ENCODE measurements at regions not wholly inside any gene's neighbourhood (a gene's known extent, or its start where the extent isn't known, plus 50 kb on each side); places are given as distances from the start of the nearest gene placed in this dataset.

GRCh38 chr15:79492065-79492464, 59.9 kb downstream of the MINAR1 start:
- no peak overlapping the region for H3K4me3 ChIP-seq (ENCODE audit: control insufficient read depth, low read depth, low read length)
- DNase-seq (ENCODE audit: low read depth) = no peak
- TF ChIP-seq, protein P1, sequence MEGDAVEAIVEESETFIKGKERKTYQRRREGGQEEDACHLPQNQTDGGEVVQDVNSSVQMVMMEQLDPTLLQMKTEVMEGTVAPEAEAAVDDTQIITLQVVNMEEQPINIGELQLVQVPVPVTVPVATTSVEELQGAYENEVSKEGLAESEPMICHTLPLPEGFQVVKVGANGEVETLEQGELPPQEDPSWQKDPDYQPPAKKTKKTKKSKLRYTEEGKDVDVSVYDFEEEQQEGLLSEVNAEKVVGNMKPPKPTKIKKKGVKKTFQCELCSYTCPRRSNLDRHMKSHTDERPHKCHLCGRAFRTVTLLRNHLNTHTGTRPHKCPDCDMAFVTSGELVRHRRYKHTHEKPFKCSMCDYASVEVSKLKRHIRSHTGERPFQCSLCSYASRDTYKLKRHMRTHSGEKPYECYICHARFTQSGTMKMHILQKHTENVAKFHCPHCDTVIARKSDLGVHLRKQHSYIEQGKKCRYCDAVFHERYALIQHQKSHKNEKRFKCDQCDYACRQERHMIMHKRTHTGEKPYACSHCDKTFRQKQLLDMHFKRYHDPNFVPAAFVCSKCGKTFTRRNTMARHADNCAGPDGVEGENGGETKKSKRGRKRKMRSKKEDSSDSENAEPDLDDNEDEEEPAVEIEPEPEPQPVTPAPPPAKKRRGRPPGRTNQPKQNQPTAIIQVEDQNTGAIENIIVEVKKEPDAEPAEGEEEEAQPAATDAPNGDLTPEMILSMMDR (IDR thresholded peaks at IDR 0.05; ENCODE audit: control insufficient read depth, insufficient read depth, low read depth, low read length, missing control alignments) = no peak

- no peak for DNase-seq (ENCODE audit: low read depth)
- TF ChIP-seq, protein P1 (IDR thresholded peaks at IDR 0.05; ENCODE audit: control insufficient read depth, insufficient read depth, low read depth, low read length, missing control alignments) = no peak
- no peak overlapping the region for H3K4me3 ChIP-seq (ENCODE audit: control insufficient read depth, low read depth, low read length)
Measured at GRCh38 chr15:79494384-79494909, 62.3 kb downstream of the MINAR1 start.

- no peak overlapping the region for H3K4me3 ChIP-seq (ENCODE audit: control insufficient read depth, low read depth, low read length)
- TF ChIP-seq, protein P1 (IDR thresholded peaks at IDR 0.05; ENCODE audit: control insufficient read depth, insufficient read depth, low read depth, low read length, missing control alignments) = no peak
- DNase-seq (ENCODE audit: low read depth) = no peak
Measured at GRCh38 chr15:79494963-79495755, 63.0 kb downstream of the MINAR1 start.

DNA sequence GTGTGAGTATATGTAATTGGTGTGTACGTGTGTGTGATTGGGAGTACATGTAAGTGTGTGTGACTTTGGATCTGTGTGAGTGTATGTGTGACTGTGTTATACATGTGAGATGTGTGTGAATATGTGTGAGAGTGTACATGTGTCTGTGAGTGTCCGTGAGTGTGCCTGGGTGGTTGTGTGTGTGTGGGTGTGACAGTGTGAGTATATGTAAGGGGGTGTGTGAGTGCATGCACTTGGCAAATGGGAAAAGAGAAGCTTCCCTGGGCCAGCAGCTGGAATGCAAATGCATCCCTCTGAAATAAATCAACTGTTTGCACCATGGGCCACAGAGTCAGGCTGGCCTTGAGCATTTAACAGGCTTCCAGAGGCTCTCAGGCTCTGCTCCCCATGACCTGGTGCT, 63.6 kb downstream of the MINAR1 start:
- no peak for DNase-seq (ENCODE audit: low read depth)
- no peak overlapping the region for H3K4me3 ChIP-seq (ENCODE audit: control insufficient read depth, low read depth, low read length)
- TF ChIP-seq, protein P1 (IDR thresholded peaks at IDR 0.05; ENCODE audit: control insufficient read depth, insufficient read depth, low read depth, low read length, missing control alignments) = no peak

DNA sequence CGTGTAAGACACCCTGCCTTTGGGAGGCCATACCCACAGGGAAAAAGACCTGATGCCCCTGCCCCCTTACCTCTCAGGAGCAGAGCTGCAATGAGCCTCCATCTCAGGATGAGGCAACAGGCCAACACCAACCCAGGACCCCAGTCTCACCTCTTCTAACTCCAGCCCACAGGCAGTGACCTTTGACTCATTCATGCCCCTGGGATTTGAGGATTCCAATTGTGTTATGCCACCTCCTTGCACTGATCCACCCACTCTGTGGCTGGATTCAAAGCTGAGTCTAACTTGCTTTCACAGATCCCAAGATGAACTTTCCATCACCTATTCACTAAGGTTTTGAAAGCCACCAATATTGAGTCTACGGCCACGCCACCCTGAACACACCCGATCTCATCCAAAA, 64.7 kb downstream of the MINAR1 start:
- TF ChIP-seq, protein P1 (IDR thresholded peaks at IDR 0.05; ENCODE audit: control insufficient read depth, insufficient read depth, low read depth, low read length, missing control alignments) = no peak
- no peak overlapping the region for H3K4me3 ChIP-seq (ENCODE audit: control insufficient read depth, low read depth, low read length)
- no peak for DNase-seq (ENCODE audit: low read depth)

- H3K4me3 ChIP-seq (ENCODE audit: control insufficient read depth, low read depth, low read length) = no peak overlapping the region
- TF ChIP-seq, protein P1 (IDR thresholded peaks at IDR 0.05; ENCODE audit: control insufficient read depth, insufficient read depth, low read depth, low read length, missing control alignments) = no peak
- DNase-seq (ENCODE audit: low read depth) = no peak
Measured at GRCh38 chr15:79501086-79501485, 69.0 kb downstream of the MINAR1 start.
